PFSK-1 (cell line): ENCODE measurements at regions not wholly inside any gene's neighbourhood (a gene's known extent, or its start where the extent isn't known, plus 50 kb on each side); places are given as distances from the start of the nearest gene placed in this dataset.

Experiments
- POLR2AphosphoS5 ChIP-seq: IDR thresholded peaks from 2 replicates; pipeline ENCODE4 v1.6.1; 2012; ENCODE audit warnings: low read depth, mild to moderate bottlenecking, control low read depth, low read length, moderate library complexity
- TAF1 ChIP-seq: IDR thresholded peaks from 2 replicates; pipeline ENCODE4 v1.6.1; 2012; ENCODE audit warnings: low read length, control low read depth, borderline replicate concordance; ENCODE audit not compliant: insufficient read depth

DNA sequence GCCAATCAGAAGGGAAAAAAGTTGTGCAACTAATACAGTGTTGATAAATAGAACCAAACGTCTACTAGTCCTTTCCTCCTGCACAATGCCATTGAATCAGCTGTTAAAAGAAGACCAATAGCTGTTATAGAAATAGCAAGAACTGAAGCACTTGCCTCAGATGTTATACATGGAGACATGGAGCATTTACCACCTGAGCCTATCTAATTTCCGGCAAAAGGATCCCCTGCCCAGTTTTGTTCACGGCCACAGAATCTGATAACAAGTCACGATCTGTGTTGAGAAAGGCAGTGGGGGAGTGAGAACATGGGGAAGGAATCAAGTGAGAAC, 285.4 kb downstream of the ZEB2 start:
- TF ChIP-seq TAF1 (no peak), POLR2AphosphoS5 (no peak)
